B cell (primary cell): ENCODE measurements at regions not wholly inside any gene's neighbourhood (a gene's known extent, or its start where the extent isn't known, plus 50 kb on each side); places are given as distances from the start of the nearest gene placed in this dataset.

ENCODE experiments used
- ATAC-seq: fragments of 200-7000 bp; cut with Tn5 transposase; one replicate; pipeline ENCODE4 v1.10.0; 2021; ENCODE audit warnings: low read depth, mild to moderate bottlenecking, moderate number of reproducible peaks, moderate library complexity
- CTCF ChIA-PET: fragments of 350-600 bp; sonication (Branson Sonifier 250); formaldehyde crosslinking; loops from one replicate; lab custom pipeline; 2021; ENCODE audit warnings: antibody characterized with exemption, inconsistent platforms; lab: Charles Lee
- POLR2A ChIA-PET: fragments of 350-600 bp; sonication (Branson Sonifier 250); formaldehyde crosslinking; loops from one replicate; lab custom pipeline; 2021; ENCODE audit warnings: antibody characterized with exemption; lab: Charles Lee
- DNase-seq: peaks from one replicate; pipeline ENCODE4 v3.0.0; 2013
- H2AFZ ChIP-seq: 2 replicates; pipeline ENCODE4 v1.6.1; 2012; ENCODE audit warnings: mild to moderate bottlenecking, low read depth, low read length; ENCODE audit not compliant: insufficient read depth, poor library complexity, severe bottlenecking
- H3K27ac ChIP-seq, 2 donors: 1 replicate in 1 of 2; 2 replicates in 1 of 2; pipeline ENCODE4 v1.5.1; 2012 to 2013; ENCODE audit warnings: low read length in 2 of 2, mild to moderate bottlenecking in 2 of 2, moderate library complexity in 1 of 2
- H3K27me3 ChIP-seq, 4 experiments: fragments of 200-600 bp in 1 of 4; sonication (generic) in 1 of 4; replicated peaks in 1 of 4; 1 replicate in 2 of 4; 2 replicates in 2 of 4; pipeline versions ENCODE4 v1.6.1 to v1.7.0; 2013 to 2016; ENCODE audit warnings: low read length in 3 of 4, mild to moderate bottlenecking in 2 of 4, mixed read lengths in 1 of 4, moderate library complexity in 1 of 4; ENCODE audit not compliant: insufficient read depth in 4 of 4, control insufficient read depth in 3 of 4; ENCODE audit errors: control extremely low read depth in 1 of 4
- H3K36me3 ChIP-seq, 2 experiments: replicated peaks in 1 of 2; 1 replicate in 1 of 2; 2 replicates in 1 of 2; pipeline versions ENCODE4 v1.6.1 to v1.7.1; 2013; ENCODE audit warnings: low read length in 1 of 2; ENCODE audit not compliant: insufficient read depth in 2 of 2, control insufficient read depth in 1 of 2; ENCODE audit errors: control extremely low read depth in 1 of 2, extremely low read depth in 1 of 2
- H3K4me1 ChIP-seq, 2 donors: fragments of 200-600 bp in 1 of 2; sonication (generic) in 1 of 2; 1 replicate in 1 of 2; 2 replicates in 1 of 2; pipeline versions ENCODE4 v1.5.1 to v1.6.1; 2013 to 2017; ENCODE audit warnings: low read length in 2 of 2; ENCODE audit not compliant: control insufficient read depth in 2 of 2, insufficient read depth in 2 of 2
- H3K4me2 ChIP-seq: replicated peaks from 2 replicates; pipeline ENCODE3; 2012; ENCODE audit warnings: mild to moderate bottlenecking, low read depth, low read length; ENCODE audit not compliant: poor library complexity, severe bottlenecking
- H3K4me3 ChIP-seq, 5 experiments: fragments of 200-600 bp in 1 of 5; sonication (generic) in 1 of 5; 1 replicate in 3 of 5; 2 replicates in 2 of 5; pipeline versions ENCODE4 v1.5.1 to v1.7.0; 2011 to 2016; ENCODE audit warnings: low read length in 4 of 5, mild to moderate bottlenecking in 4 of 5, low read depth in 2 of 5, control low read depth in 1 of 5, moderate library complexity in 1 of 5; ENCODE audit not compliant: insufficient read depth in 1 of 5; ENCODE audit errors: control extremely low read depth in 1 of 5, extremely low read depth in 1 of 5
- H3K79me2 ChIP-seq: fragments of 200-600 bp; sonication (generic); one replicate; pipeline ENCODE4 v1.6.0; 2016; ENCODE audit warnings: low read length; ENCODE audit not compliant: control insufficient read depth, insufficient read depth
- H3K9ac ChIP-seq: fragments of 200-600 bp; sonication (generic); 2 replicates; pipeline ENCODE4 v1.6.1; 2017; ENCODE audit warnings: mild to moderate bottlenecking, low read length, moderate library complexity
- H3K9me3 ChIP-seq, 3 donors: one replicate each; pipeline versions ENCODE4 v1.6.1 to v1.7.1; 2013; ENCODE audit warnings: low read length in 2 of 3; ENCODE audit not compliant: control insufficient read depth in 2 of 3, insufficient read depth in 1 of 3; ENCODE audit errors: control extremely low read depth in 1 of 3
- H4K20me1 ChIP-seq: 2 replicates; pipeline ENCODE4 v1.6.0; 2012; ENCODE audit warnings: mild to moderate bottlenecking, low read length; ENCODE audit not compliant: insufficient read depth, control insufficient read depth, poor library complexity, severe bottlenecking
- H3K27ac Mint-ChIP-seq: one replicate; pipeline ENCODE4 v1.8.0; 2021; ENCODE audit warnings: mixed read lengths
- H3K27me3 Mint-ChIP-seq: one replicate; pipeline ENCODE4 v1.8.0; 2021; ENCODE audit warnings: mixed read lengths
- H3K4me1 Mint-ChIP-seq: one replicate; pipeline ENCODE4 v1.8.0; 2021; ENCODE audit warnings: mixed read lengths
- H3K4me3 Mint-ChIP-seq: one replicate; pipeline ENCODE4 v1.8.0; 2021; ENCODE audit warnings: mixed read lengths
- H3K9me3 Mint-ChIP-seq: one replicate; pipeline ENCODE4 v1.8.0; 2022; ENCODE audit warnings: mixed read lengths; ENCODE audit not compliant: insufficient read depth
- CTCF ChIP-seq: fragments of 200-600 bp; IDR thresholded peaks from one replicate; pipeline ENCODE4 v1.8.0; 2022; ENCODE audit warnings: antibody characterized with exemption, mild to moderate bottlenecking
- EZH2 ChIP-seq: IDR thresholded peaks from 2 replicates; pipeline ENCODE4 v1.6.1; 2012; ENCODE audit warnings: borderline replicate concordance, low read depth, mild to moderate bottlenecking, moderate library complexity, low read length; ENCODE audit not compliant: insufficient read depth, poor library complexity, severe bottlenecking
- WGBS: methylation state at CpG from one replicate; pipeline ENCODE4 v1.1.5; 2013; ENCODE audit warnings: missing lambda C conversion rate; ENCODE audit not compliant: insufficient coverage; 5-methylcytosine and 5-hydroxymethylcytosine counted together
- intact Hi-C: fragments of 100-400 bp; cut with micrococcal nuclease; formaldehyde crosslinking; loops from one replicate; pipeline ENCODE4 v1.10.0; 2022

GRCh38 chr18:55158570-55158969 lies 199.3 kb upstream of the CCDC68 start:
- DNase-seq = no peak
- Histone ChIP-seq H3K9me3 (no peaks in the 10 kb centered on the region), H3K4me2 (no peak overlapping the region), H3K27ac (no peak overlapping the region), H3K4me3 (no peak overlapping the region), H3K4me1 (no peaks in the 10 kb centered on the region), H3K27me3 (no peaks in the 10 kb centered on the region), H3K36me3 (no peaks in the 10 kb centered on the region), H4K20me1 (no peaks in the 10 kb centered on the region), H3K79me2 (no peaks in the 10 kb centered on the region), H3K9ac (no peak overlapping the region), H2AFZ (no peak overlapping the region)
- Mint-ChIP-seq H3K9me3 (no peaks in the 10 kb centered on the region), H3K27ac (no peak overlapping the region), H3K27me3 (peaks cover 8% of the 10 kb centered on the region), H3K4me1 (no peaks in the 10 kb centered on the region), H3K4me3 (no peak overlapping the region)
- intact Hi-C loops = no loop called here
- no peak for ATAC-seq
- WGBS = 67% methylated on average over 1 of the region's 4 CpGs
- ChIA-PET CTCF (no interaction called here), POLR2A (no interaction called here)
- TF ChIP-seq EZH2 (no peak), CTCF (no peak)

GRCh38 chr18:55153346-55153745 lies 194.1 kb upstream of the CCDC68 start:
- Histone ChIP-seq H3K4me3 (no peak overlapping the region), H3K27ac (no peak overlapping the region), H3K4me1 (no peaks in the 10 kb centered on the region), H3K9me3 (peaks cover 0 to 2% (median 0%) of the 10 kb centered on the region in 3 donors), H3K9ac (no peak overlapping the region), H3K36me3 (no peaks in the 10 kb centered on the region), H4K20me1 (no peaks in the 10 kb centered on the region), H3K27me3 (no peaks in the 10 kb centered on the region), H2AFZ (no peak overlapping the region), H3K79me2 (no peaks in the 10 kb centered on the region), H3K4me2 (no peak overlapping the region)
- POLR2A ChIA-PET = no interaction called here
- Mint-ChIP-seq H3K9me3 (no peaks in the 10 kb centered on the region), H3K4me1 (no peaks in the 10 kb centered on the region), H3K4me3 (no peak overlapping the region), H3K27ac (no peak overlapping the region), H3K27me3 (peaks cover 22% of the 10 kb centered on the region)
- CTCF ChIA-PET = no interaction called here
- DNase-seq (no peak), ATAC-seq (no peak)
- TF ChIP-seq EZH2 = no peak
- no peak for TF ChIP-seq CTCF
- intact Hi-C loops = no loop called here
- WGBS = 92% methylated on average over 2 of the region's 2 CpGs
